ENCODE measurements at regions not wholly inside any gene's neighbourhood (a gene's known extent, or its start where the extent isn't known, plus 50 kb on each side); places are given as distances from the start of the nearest gene placed in this dataset.

DNA sequence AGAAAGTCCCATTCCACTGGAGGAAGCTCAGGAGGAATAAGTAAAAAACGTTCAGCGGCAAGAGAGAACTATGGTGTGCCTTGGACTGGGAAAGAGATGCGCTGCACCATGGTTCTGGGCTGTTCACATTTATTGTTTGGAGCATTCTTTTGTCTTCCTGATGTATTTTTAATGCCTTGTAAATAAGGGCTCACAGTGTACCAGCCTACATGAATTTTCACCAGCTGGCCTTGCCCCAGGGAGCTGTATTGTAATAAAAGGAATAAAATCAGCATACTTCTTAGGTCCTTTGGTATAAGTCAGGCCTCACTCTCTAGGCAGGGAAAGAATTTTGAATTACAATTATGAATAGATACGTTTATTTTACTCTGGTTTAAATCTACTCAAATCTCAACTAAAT is 1249.6 kb downstream of the CNTNAP5 start:
- TF ChIP-seq CTCF (conservative IDR thresholded peaks at IDR 0.05; ENCODE audit: low read depth, low read length) (no peak), EZH2 (IDR thresholded peaks at IDR 0.05; ENCODE audit: borderline replicate concordance, low read depth, low read length, poor library complexity, severe bottlenecking) (no peak)
